ENCODE measurements at regions not wholly inside any gene's neighbourhood (a gene's known extent, or its start where the extent isn't known, plus 50 kb on each side); places are given as distances from the start of the nearest gene placed in this dataset.

DNA sequence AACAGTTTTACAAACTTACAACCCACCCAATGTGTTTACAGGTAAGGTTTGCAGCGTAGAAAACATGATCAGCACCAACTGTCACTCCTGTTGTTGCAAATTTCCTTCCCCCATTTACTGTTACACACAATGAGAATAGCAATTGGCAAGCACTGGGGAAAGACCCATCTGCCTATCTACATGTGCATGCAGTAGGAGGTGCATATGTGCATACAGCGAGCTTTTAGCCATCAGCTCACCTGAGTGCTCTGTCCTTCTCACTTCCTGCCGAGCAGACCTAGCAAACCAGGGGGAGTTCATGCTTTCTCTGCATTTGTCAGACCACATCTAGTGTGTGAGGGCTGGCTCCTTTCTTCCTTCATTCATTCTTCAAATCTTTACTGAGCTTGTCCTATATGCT, 49.9 kb upstream of the ARL4C start (continued):
- TF ChIP-seq, protein P1, sequence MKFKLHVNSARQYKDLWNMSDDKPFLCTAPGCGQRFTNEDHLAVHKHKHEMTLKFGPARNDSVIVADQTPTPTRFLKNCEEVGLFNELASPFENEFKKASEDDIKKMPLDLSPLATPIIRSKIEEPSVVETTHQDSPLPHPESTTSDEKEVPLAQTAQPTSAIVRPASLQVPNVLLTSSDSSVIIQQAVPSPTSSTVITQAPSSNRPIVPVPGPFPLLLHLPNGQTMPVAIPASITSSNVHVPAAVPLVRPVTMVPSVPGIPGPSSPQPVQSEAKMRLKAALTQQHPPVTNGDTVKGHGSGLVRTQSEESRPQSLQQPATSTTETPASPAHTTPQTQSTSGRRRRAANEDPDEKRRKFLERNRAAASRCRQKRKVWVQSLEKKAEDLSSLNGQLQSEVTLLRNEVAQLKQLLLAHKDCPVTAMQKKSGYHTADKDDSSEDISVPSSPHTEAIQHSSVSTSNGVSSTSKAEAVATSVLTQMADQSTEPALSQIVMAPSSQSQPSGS (IDR thresholded peaks at IDR 0.05; ENCODE audit: low read length): no peak
- TF ChIP-seq BACH1 (IDR thresholded peaks at IDR 0.05; ENCODE audit: low read length): no peak
- TF ChIP-seq SP4 (IDR thresholded peaks at IDR 0.05; ENCODE audit: low read length): no peak
- TF ChIP-seq JUND (IDR thresholded peaks at IDR 0.05; ENCODE audit: low read length): no peak
- no peak for TF ChIP-seq YY1 (IDR thresholded peaks at IDR 0.05; ENCODE audit: low read depth, low read length)
- no peak for TF ChIP-seq POLR2A (IDR thresholded peaks at IDR 0.05; ENCODE audit: control extremely low read depth in 1 of 2, low read depth in 2 of 2, low read length in 2 of 2)
- TF ChIP-seq FOSL1 (IDR thresholded peaks at IDR 0.05; ENCODE audit: insufficient read depth, low read depth, low read length): no peak
- TF ChIP-seq CTBP2 (IDR thresholded peaks at IDR 0.05; ENCODE audit: borderline replicate concordance, insufficient read depth, insufficient read length, low read length): no peak
